NB4 (cell line): ENCODE measurements at regions not wholly inside any gene's neighbourhood (a gene's known extent, or its start where the extent isn't known, plus 50 kb on each side); places are given as distances from the start of the nearest gene placed in this dataset.

ENCODE experiments used
- DNase-seq: peaks from one replicate; pipeline ENCODE4 v3.0.0; 2010; ENCODE audit warnings: low read depth
- H3K4me3 ChIP-seq: one replicate; pipeline ENCODE4 v1.5.1; 2011; ENCODE audit warnings: mild to moderate bottlenecking, low read depth, low read length, moderate library complexity
- MYC ChIP-seq: IDR thresholded peaks from 2 replicates; pipeline ENCODE4 v1.6.1; 2011; ENCODE audit warnings: low read depth, low read length
- POLR2A ChIP-seq: IDR thresholded peaks from 2 replicates; pipeline ENCODE4 v1.6.1; 2011; ENCODE audit warnings: mild to moderate bottlenecking; ENCODE audit not compliant: insufficient read length; ENCODE audit errors: extremely low read depth
- TF ChIP-seq, protein P1 (sequence below): IDR thresholded peaks from 2 replicates; pipeline ENCODE4 v1.6.1; 2011; ENCODE audit warnings: low read depth, low read length
- TF ChIP-seq, protein P2 (sequence below): IDR thresholded peaks from one replicate; pipeline ENCODE4 v1.5.1; 2012; ENCODE audit warnings: low read depth, low read length

DNA sequence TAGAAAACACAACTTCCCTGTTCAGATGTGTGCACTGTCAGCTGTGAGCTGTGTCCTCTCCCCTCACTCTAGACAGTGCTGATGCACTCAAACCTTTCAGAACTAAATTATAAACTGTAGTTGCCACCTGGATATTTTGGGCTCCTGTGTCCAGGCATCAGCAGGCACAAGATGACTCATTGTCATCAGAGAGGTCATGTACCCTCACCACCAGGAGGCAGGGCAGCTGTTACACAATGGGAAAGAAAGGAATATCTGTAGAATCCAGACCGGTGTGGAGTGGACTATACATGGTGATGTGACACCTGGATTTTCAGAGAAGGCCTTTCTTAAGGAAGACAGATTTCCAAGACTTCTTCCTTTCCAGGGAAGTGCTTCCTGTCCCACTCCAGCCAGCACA lies 854.4 kb upstream of the AGA start:
- DNase-seq: no peak
- H3K4me3 ChIP-seq: no peak overlapping the region
- TF ChIP-seq, protein P1, sequence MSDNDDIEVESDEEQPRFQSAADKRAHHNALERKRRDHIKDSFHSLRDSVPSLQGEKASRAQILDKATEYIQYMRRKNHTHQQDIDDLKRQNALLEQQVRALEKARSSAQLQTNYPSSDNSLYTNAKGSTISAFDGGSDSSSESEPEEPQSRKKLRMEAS: no peak
- no peak for TF ChIP-seq MYC

DNA sequence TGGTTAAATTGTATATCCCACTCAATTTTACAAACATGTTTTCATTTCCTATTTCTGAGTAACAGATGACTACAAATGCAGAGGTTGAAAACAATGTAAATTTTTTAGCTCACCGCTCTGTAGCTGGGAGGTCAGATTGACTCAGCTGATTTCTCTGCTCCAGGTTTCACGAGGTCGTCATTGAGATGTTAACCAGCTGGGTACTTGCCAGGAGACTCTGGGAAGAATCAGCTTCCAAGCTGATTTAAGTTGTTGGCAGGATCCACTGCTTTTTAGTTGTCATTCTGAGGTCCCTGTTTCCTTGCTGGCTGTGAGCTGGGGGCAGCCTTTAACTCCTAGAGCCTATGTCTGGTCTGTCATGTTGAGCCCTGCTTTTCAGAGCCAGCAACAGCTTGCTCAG lies 864.3 kb upstream of the AGA start:
- TF ChIP-seq POLR2A: no peak
- TF ChIP-seq, protein P1: no peak
- TF ChIP-seq MYC: no peak
- TF ChIP-seq, protein P2, sequence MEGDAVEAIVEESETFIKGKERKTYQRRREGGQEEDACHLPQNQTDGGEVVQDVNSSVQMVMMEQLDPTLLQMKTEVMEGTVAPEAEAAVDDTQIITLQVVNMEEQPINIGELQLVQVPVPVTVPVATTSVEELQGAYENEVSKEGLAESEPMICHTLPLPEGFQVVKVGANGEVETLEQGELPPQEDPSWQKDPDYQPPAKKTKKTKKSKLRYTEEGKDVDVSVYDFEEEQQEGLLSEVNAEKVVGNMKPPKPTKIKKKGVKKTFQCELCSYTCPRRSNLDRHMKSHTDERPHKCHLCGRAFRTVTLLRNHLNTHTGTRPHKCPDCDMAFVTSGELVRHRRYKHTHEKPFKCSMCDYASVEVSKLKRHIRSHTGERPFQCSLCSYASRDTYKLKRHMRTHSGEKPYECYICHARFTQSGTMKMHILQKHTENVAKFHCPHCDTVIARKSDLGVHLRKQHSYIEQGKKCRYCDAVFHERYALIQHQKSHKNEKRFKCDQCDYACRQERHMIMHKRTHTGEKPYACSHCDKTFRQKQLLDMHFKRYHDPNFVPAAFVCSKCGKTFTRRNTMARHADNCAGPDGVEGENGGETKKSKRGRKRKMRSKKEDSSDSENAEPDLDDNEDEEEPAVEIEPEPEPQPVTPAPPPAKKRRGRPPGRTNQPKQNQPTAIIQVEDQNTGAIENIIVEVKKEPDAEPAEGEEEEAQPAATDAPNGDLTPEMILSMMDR: no peak
- no peak overlapping the region for H3K4me3 ChIP-seq
- DNase-seq: no peak

DNA sequence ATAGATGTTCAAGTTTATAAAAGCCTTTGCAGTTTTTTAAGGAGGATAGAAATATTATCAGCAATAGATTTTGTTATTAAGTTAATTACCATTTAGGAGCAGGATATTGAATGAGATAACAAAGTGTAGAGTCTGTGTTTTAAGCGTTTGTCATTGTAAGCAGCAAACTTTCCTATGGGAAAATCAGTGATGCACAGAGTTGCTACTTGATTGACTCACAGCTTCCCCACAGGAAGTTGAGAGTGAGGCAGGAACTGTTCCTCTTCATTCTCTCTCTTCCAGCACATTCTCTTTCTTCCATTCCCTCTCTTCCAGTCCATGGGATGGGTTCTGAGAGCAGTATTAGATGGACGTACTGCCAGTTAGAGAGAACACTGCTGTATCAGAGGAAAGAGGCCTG lies 867.7 kb upstream of the AGA start:
- H3K4me3 ChIP-seq: no peak overlapping the region
- no peak for DNase-seq
- TF ChIP-seq, protein P2: no peak
- TF ChIP-seq POLR2A: no peak
- TF ChIP-seq, protein P1: no peak
- no peak for TF ChIP-seq MYC

DNA sequence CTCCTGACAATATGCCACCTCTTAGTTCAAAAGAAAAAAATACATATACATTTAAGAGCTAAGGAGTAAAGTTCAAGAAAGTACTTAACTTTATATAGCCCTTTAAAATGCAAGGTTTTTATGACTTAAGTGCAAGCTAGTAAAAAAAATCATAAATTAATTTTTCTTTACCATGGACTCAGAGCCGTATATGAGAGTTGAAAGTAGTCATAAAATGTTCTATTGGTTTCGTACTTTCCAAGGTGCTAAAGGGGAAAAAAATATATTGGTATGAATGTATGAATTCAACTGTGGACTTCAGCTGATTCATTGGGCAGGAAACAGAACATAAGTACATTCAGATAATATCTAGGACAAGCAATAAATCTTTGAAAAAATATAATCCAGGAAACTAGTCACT lies 869.8 kb upstream of the AGA start:
- TF ChIP-seq, protein P2: no peak
- no peak for TF ChIP-seq POLR2A
- TF ChIP-seq, protein P1: no peak
- no peak for TF ChIP-seq MYC
- no peak for DNase-seq

DNA sequence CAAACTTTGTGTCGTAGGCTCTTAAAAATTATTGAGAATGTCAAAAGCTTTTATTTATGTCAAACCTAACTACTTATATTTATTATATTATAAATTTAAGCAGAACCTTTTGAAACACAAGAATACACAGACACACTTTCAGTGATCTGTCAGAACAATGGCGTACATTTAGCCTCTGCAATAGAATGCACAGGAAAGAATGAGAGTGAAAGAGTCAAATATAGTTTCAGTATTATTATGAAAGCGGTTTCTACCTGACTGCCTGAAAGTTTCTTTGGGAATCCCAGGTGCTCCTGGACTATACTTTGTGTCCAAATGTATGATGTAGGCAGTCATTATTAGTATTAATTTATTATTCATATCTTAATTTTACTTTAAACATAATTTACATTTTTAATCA lies 872.0 kb upstream of the AGA start:
- DNase-seq: no peak
- no peak overlapping the region for H3K4me3 ChIP-seq
- no peak for TF ChIP-seq POLR2A
- TF ChIP-seq, protein P2: no peak
- TF ChIP-seq MYC: no peak

More for the DNA sequence above, 869.8 kb upstream of the AGA start:
- no peak overlapping the region for H3K4me3 ChIP-seq

DNA sequence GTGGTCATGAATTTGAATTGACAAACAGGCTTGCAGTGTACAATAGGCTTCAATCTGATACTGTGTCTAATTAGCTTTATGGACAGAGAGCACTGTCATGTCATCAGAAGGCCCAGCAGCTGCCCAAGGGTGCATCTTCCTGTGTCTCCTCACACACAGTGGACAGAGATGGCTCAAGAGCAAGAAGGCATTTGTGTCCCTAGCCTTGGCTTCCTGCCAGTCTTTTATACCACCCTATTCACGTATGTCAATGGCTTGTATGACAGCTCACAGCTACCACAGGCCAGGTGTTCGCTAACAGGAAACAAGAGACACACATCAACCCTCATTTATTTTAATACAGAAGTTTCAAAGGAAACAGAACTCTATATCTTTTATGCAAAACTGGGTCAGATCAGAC lies 874.0 kb upstream of the AGA start:
- DNase-seq: no peak
- H3K4me3 ChIP-seq: no peak overlapping the region
- TF ChIP-seq MYC (no peak), POLR2A (no peak)
- TF ChIP-seq, protein P2: no peak
- TF ChIP-seq, protein P1: no peak
